ENCODE measurements at regions not wholly inside any gene's neighbourhood (a gene's known extent, or its start where the extent isn't known, plus 50 kb on each side); places are given as distances from the start of the nearest gene placed in this dataset.

- Histone ChIP-seq H3K9me2 (ENCODE audit: low read depth, low read length) (no peaks in the 10 kb centered on the region), H3K4me3 (ENCODE audit: low read depth, low read length, poor library complexity, severe bottlenecking) (no peak overlapping the region), H3K27me3 (ENCODE audit: insufficient read depth, low read length) (no peaks in the 10 kb centered on the region), H2AFZ (ENCODE audit: low read length) (no peak overlapping the region), H3K9ac (ENCODE audit: low read length) (no peak overlapping the region), H3K79me2 (ENCODE audit: insufficient read depth, low read length) (no peaks in the 10 kb centered on the region), H4K20me1 (ENCODE audit: insufficient read depth, low read length) (no peaks in the 10 kb centered on the region), H3F3A (ENCODE audit: insufficient read depth, low read length) (no peaks in the 10 kb centered on the region), H3K4me2 (ENCODE audit: low read length) (no peak overlapping the region), H3K27ac (ENCODE audit: low read depth, low read length, poor library complexity, severe bottlenecking) (no peak overlapping the region), H3K9me3 (ENCODE audit: low read length) (no peaks in the 10 kb centered on the region), H3K4me1 (ENCODE audit: insufficient read depth, low read length, severe bottlenecking) (no peaks in the 10 kb centered on the region), H3K36me3 (ENCODE audit: insufficient read depth, low read length) (no peaks in the 10 kb centered on the region)
- TF ChIP-seq CTCF (IDR thresholded peaks at IDR 0.05; ENCODE audit: low read length) (no peak), EZH2 (IDR thresholded peaks at IDR 0.05; ENCODE audit: borderline replicate concordance, low read length) (no peak)
These were observed 142.4 kb upstream of the TNFAIP3 start for GRCh38 chr6:137724495-137725211.

GRCh38 chr6:137725949-137726348 is 141.1 kb upstream of the TNFAIP3 start:
- Histone ChIP-seq H3K36me3 (ENCODE audit: insufficient read depth, low read length) (no peaks in the 10 kb centered on the region), H3K4me3 (ENCODE audit: low read depth, low read length, poor library complexity, severe bottlenecking) (no peak overlapping the region), H3K27me3 (ENCODE audit: insufficient read depth, low read length) (no peaks in the 10 kb centered on the region), H3K79me2 (ENCODE audit: insufficient read depth, low read length) (no peaks in the 10 kb centered on the region), H3K9me3 (ENCODE audit: low read length) (no peaks in the 10 kb centered on the region), H3K4me1 (ENCODE audit: insufficient read depth, low read length, severe bottlenecking) (no peaks in the 10 kb centered on the region), H2AFZ (ENCODE audit: low read length) (no peak overlapping the region), H3K9ac (ENCODE audit: low read length) (no peak overlapping the region), H3F3A (ENCODE audit: insufficient read depth, low read length) (no peaks in the 10 kb centered on the region), H3K4me2 (ENCODE audit: low read length) (no peak overlapping the region), H3K9me2 (ENCODE audit: low read depth, low read length) (no peaks in the 10 kb centered on the region), H4K20me1 (ENCODE audit: insufficient read depth, low read length) (no peaks in the 10 kb centered on the region), H3K27ac (ENCODE audit: low read depth, low read length, poor library complexity, severe bottlenecking) (no peak overlapping the region)
- TF ChIP-seq EZH2 (IDR thresholded peaks at IDR 0.05; ENCODE audit: borderline replicate concordance, low read length) (no peak), CTCF (IDR thresholded peaks at IDR 0.05; ENCODE audit: low read length) (no peak)

- no peak overlapping the region for H3K4me2 ChIP-seq (ENCODE audit: low read length)
- no peak overlapping the region for H2AFZ ChIP-seq (ENCODE audit: low read length)
- H3K4me1 ChIP-seq (ENCODE audit: insufficient read depth, low read length, severe bottlenecking): no peaks in the 10 kb centered on the region
- TF ChIP-seq CTCF (IDR thresholded peaks at IDR 0.05; ENCODE audit: low read length) (no peak), EZH2 (IDR thresholded peaks at IDR 0.05; ENCODE audit: borderline replicate concordance, low read length) (no peak)
- no peaks in the 10 kb centered on the region for H4K20me1 ChIP-seq (ENCODE audit: insufficient read depth, low read length)
- H3K9me3 ChIP-seq (ENCODE audit: low read length): no peaks in the 10 kb centered on the region
- H3K9me2 ChIP-seq (ENCODE audit: low read depth, low read length): no peaks in the 10 kb centered on the region
- H3K4me3 ChIP-seq (ENCODE audit: low read depth, low read length, poor library complexity, severe bottlenecking): no peak overlapping the region
- no peaks in the 10 kb centered on the region for H3K36me3 ChIP-seq (ENCODE audit: insufficient read depth, low read length)
- H3K27me3 ChIP-seq (ENCODE audit: insufficient read depth, low read length): no peaks in the 10 kb centered on the region
- H3K27ac ChIP-seq (ENCODE audit: low read depth, low read length, poor library complexity, severe bottlenecking): no peak overlapping the region
- no peak overlapping the region for H3K9ac ChIP-seq (ENCODE audit: low read length)
- H3K79me2 ChIP-seq (ENCODE audit: insufficient read depth, low read length): no peaks in the 10 kb centered on the region
- no peaks in the 10 kb centered on the region for H3F3A ChIP-seq (ENCODE audit: insufficient read depth, low read length)
These were observed 140.5 kb upstream of the TNFAIP3 start for GRCh38 chr6:137726582-137726981.

All from OCI-LY1 (cell line).